HG03469 (cell line): ENCODE measurements at regions not wholly inside any gene's neighbourhood (a gene's known extent, or its start where the extent isn't known, plus 50 kb on each side); places are given as distances from the start of the nearest gene placed in this dataset.
A peak's percentile ranks its signal among the peaks of the same experiment; 100 is the strongest.
"Not testable (repeated sequence)": the region's sequence is repeated elsewhere in the genome, so short reads cannot be mapped to it uniquely, and the experiment has no call there.

ENCODE experiments used
- ATAC-seq: cut with Tn5 transposase; IDR thresholded peaks from one replicate; pipeline ENCODE4 v1.9.1; 2021; ENCODE audit warnings: mild to moderate bottlenecking, moderate library complexity, moderate number of reproducible peaks; ENCODE audit not compliant: unreplicated experiment

GRCh38 chr5:89071101-89071940 is 188.3 kb upstream of the MEF2C start:
- ATAC-seq = peak; percentile 50

DNA sequence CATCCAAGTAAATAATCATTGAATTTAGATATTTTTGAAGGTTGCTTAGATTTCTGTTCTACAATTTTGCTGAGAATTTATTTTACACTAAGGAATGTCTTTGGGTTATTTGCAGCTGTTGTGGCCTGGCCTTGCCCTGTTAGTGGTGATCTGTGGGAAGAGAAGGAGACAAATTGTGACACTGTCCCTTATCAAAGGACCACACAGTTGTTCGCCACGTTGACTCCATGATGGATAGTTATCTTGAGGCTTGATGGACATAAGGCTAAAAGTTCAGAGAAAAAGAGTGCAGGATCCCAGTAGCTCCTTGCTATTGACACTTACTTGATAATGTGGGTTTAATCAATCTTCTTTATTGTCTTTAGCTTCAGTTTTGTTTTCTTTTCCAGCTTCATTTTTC is 186.6 kb upstream of the MEF2C start:
- ATAC-seq = no peak

DNA sequence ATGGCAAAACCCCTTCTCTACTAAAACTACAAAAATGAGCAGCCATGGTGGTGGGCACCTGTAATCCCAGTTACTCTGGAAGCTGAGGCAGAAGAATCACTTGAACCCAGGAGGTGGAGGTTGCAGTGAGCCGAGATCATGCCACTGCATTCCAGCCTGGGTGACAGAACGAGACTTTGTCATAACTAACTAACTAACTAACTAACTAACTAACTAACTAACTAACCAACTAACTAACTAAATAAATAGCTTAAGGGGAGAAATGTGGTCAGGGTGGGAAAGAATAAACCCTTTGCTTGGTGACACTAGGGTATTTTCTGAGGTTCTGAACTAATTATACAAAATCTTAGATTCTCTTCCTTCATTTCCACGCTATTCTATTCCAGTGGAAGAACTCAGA is 184.4 kb upstream of the MEF2C start:
- ATAC-seq = no peak

- ATAC-seq = peak; percentile 81
Observed at GRCh38 chr5:89065919-89066318, 182.9 kb upstream of the MEF2C start.

DNA sequence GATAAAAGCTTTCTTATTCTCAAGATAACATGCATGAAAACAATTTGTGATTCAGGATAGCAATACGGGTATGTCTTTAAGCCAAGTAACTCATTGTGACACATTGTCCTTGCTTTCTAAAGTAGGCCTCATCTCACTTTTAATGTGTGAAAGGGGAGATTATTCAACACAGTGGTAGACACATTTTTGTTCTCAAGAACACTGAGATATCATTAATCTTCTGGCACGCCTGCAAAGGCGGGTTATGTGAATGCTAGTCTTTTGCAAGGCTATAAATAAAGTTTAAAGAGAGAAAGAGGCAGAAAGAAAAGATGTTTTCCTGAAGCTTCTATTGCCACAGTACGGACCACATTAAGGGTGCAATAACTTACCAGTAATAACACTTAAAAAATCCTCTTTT is 181.8 kb upstream of the MEF2C start:
- ATAC-seq = no peak

GRCh38 chr5:89064054-89064453 is 181.1 kb upstream of the MEF2C start:
- ATAC-seq = peak; percentile 58

DNA sequence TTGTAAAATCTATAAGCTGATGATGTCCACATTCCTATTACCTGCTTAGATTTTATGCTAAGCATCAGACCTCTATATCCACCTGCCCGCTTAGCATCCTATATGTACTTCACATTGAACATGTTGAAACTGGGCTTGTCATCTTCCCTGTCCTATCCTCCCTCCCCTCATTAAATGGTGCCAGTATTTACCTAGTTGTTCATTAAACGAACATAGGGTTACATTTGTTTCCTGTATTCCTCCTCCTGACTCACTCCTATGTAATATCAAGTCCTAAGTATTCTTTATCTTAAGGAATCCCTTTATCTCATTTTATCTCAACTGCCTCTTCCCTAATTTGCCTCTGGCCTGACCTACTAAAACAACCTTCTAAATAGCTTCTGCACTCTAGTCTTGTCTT is 177.8 kb upstream of the MEF2C start:
- no peak for ATAC-seq

DNA sequence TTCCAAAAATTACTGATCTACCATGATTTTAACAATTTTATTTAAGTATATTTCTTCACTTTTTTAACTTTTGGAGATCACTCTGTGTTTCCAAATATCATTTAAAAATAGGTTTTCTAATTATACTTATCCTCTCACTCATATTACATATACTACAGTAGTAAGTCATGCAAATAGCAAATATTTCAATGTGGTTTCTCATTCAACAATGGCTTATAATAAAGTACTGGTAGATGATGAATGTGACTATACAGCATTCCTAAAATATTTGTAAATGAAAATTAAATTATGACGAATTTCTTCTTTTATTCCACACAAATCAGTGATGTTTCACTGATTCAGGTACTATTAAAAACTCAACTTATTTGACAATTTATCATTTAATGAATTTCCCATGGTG is 176.3 kb upstream of the MEF2C start:
- no peak for ATAC-seq

GRCh38 chr5:89055695-89056085 is 172.7 kb upstream of the MEF2C start:
- ATAC-seq = no peak

- ATAC-seq = no peak
Observed at GRCh38 chr5:89055015-89055694, 172.2 kb upstream of the MEF2C start.

GRCh38 chr5:89053547-89053946 is 170.6 kb upstream of the MEF2C start:
- no peak for ATAC-seq

DNA sequence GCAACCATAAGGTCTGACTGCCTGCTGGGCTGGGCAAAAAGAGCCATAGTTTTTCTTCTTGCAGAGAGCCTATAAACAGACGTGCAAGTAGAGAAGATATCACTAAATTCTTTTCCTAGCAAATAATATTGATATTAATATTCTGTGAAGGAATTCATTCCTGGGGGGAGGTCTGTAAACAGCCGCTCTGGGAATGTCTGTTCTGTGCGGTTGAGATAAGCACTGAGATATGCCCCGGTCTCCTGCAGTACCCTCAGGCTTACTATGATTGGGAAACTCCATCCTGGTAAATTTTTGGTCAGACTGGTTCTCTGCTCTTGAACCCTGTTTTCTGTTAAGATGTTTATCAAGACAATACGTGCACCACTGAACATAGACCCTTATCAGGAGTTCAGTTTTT is 167.1 kb upstream of the MEF2C start:
- ATAC-seq = not testable (repeated sequence)

DNA sequence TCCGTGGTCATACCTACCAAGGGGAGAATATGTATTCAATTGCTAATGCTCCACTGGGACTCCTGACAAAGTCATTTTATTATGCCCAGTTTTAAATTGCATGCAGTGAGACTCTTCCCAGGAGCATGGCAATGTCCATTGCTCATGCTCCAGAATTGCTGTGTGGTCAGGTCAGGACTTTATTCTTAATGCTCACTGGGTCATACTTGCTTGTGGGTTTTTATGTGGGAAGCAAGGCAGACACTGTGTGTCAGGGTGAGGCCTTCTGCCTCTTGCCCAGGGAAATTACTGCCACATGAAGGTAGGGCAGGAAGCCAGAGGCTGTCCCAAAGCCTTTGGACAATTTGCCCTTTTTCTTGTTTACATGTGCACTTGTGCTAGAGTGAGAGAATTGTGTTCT is 164.6 kb upstream of the MEF2C start:
- ATAC-seq = no peak

- ATAC-seq = no peak
Observed at GRCh38 chr5:89045216-89045615, 162.2 kb upstream of the MEF2C start.

DNA sequence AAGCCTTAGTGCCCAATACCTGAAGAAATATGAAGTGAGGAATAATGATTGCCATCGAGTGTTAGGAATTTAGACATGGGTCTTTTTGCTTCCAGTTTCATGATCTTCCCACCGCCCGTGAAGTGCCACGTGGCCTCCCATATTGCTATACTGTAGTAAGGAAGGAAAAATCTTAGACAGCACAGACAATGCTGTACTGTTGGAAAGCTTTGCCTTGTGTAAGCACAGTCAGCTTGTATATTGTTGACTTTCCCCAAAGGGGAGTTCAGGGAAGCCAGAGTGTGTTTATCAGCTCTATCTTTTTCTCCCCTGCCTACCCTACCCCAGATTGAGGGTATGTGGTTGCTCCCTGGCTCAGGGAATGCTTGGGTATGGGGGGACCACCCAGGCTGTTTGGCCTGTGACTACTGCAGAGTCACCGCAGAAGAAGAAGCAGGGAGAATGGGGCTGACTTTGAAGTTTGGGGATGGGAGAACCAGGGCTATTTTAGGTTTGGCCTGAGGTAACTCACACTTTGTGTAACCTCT is 161.8 kb upstream of the MEF2C start:
- no peak for ATAC-seq

- ATAC-seq = no peak
Observed at GRCh38 chr5:89043676-89044075, 160.7 kb upstream of the MEF2C start.

DNA sequence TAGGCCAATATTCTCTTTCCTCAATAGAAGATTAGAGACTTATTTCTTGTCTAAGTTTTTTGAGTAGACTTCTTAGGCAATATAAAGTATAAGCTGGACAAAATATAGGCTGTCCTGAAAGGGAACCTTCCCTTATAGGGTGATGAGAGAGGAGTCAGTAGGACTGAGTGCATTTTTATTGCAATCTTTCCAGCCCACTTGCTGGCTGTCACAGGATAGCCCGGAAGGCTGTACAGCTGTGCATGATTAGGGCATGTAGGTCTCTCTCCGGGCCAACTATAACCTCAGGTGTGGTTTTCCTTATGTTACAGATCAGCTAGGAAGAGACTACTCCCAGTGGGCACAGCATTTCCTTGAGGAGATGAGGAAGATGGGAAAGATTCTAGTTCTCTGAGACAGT is 159.8 kb upstream of the MEF2C start:
- no peak for ATAC-seq

DNA sequence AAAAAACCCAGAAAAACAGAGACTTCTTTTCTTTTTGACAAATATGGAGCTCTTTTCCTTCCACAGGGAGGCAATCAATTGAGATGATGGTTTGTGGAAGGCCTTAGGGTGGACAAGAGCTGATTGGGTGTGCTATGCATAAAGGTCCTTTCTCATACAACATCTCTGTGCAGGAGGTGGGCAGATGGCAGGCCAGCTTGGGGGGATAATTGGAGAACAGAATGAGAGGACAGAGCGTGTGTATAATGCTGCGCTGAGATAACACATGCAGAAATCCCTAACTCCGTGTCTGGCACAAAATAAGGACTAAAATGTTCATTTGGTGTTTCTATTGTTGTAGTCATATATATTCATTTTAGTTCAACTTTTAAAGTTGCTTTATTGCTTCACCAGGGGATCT is 159.0 kb upstream of the MEF2C start:
- ATAC-seq = no peak

DNA sequence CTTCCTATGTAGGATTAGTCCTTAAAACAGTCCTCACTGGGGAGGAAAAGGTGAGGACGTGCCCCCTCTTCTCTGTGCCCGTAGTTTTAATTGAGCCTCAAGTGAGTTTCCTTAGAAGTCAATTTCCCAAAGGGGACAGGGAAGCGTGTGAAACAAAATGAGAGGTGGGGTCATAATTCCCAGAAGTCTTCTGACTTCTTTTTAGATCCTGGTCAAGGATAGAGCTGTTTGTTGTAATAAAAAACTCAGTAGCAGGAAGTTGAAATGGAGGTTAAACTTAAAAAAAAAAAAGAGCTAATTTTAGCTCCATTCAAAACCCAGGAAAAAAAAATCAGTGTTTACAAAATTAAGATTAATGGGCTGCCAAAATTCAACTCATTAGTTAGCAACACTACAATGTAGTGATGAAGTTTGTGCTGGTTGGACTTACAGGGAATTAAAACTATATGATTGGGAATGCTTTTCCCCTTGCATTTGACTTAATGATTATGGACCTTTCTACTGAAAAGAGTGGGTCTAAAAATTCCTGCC is 158.3 kb upstream of the MEF2C start:
- ATAC-seq = no peak

GRCh38 chr5:89036704-89037489 is 153.9 kb upstream of the MEF2C start:
- ATAC-seq = no peak

GRCh38 chr5:89036166-89036565 is 153.2 kb upstream of the MEF2C start:
- no peak for ATAC-seq
